ENCODE measurements at regions not wholly inside any gene's neighbourhood (a gene's known extent, or its start where the extent isn't known, plus 50 kb on each side); places are given as distances from the start of the nearest gene placed in this dataset.

DNA sequence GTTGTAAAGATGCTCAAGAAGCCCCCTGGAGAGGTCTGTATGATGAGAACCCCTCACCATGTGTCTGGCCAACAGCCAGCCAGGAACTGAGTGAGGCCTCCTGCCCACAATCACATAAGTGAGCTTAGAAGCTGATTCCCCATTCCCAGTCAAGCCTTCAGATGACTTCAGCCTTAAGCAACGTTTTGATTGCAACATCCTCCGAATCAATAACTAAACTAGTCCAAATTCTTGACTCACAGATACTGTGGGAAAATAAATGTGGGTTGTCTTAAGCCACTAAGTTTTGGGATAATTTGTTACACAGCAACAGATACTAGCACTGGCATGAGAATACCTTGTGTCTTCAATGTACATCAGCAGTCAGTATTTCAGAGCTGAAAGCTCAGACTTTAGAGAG lies 54.5 kb upstream of the HS3ST4 start:
- no peaks in the 10 kb centered on the region for H3K4me1 ChIP-seq (ENCODE audit: insufficient read depth, low read length)
- no peak overlapping the region for H3K27ac ChIP-seq (ENCODE audit: low read length)
- no peak overlapping the region for H3K4me3 ChIP-seq (ENCODE audit: low read length)
- H3K9me3 ChIP-seq (ENCODE audit: insufficient read depth, low read depth, low read length), result no peaks in the 10 kb centered on the region
- no peaks in the 10 kb centered on the region for H3K27me3 ChIP-seq (ENCODE audit: insufficient read depth, low read length)
- H3K9ac ChIP-seq (ENCODE audit: low read depth, low read length), result no peak overlapping the region
- no peaks in the 10 kb centered on the region for H3K36me3 ChIP-seq (ENCODE audit: insufficient read depth, low read depth, low read length)

DNA sequence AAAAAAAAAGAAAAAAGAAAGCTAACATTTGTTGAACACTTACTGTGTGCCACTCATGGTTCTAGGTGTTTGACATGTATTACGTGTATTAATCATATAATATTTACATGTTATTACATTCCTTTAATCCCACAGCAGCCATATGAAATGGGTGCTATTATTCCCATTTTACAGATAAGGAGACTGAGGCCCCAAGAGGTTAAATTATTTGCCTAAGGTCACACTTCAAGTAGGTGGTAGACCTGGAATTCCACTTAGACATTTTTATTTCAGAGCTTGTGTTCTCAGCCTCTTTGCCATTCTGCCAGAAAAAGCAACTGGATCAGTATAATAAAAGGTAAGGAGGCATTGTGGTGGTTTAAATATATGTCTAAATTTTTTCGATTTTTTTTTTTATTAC lies 55.1 kb upstream of the HS3ST4 start:
- Histone ChIP-seq H3K4me3 (ENCODE audit: low read length) (no peak overlapping the region), H3K4me1 (ENCODE audit: insufficient read depth, low read length) (no peaks in the 10 kb centered on the region), H3K27me3 (ENCODE audit: insufficient read depth, low read length) (no peaks in the 10 kb centered on the region), H3K36me3 (ENCODE audit: insufficient read depth, low read depth, low read length) (no peaks in the 10 kb centered on the region), H3K9ac (ENCODE audit: low read depth, low read length) (no peak overlapping the region), H3K27ac (ENCODE audit: low read length) (no peak overlapping the region), H3K9me3 (ENCODE audit: insufficient read depth, low read depth, low read length) (no peaks in the 10 kb centered on the region)

DNA sequence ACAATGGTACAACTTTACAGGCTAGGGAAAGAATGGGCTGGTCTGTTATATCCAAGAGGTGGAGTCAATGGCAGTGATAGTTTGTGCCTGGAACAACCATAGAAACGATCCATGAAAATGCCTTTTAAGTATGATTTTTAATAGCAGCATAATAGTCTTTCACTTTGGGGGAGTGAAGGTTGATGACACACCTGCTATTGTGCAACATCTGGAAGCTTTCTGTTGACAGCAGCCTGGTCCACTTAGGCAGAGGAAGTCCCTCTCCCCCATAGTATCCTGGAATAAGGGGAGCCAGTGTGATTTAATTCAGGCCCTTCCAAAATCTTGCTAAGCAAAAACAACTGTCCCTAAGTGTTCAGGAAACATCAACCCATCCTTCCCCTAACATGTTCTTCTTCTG lies 56.3 kb upstream of the HS3ST4 start:
- H3K4me3 ChIP-seq (ENCODE audit: low read length), result no peak overlapping the region
- no peaks in the 10 kb centered on the region for H3K9me3 ChIP-seq (ENCODE audit: insufficient read depth, low read depth, low read length)
- no peak overlapping the region for H3K27ac ChIP-seq (ENCODE audit: low read length)
- no peaks in the 10 kb centered on the region for H3K36me3 ChIP-seq (ENCODE audit: insufficient read depth, low read depth, low read length)
- no peaks in the 10 kb centered on the region for H3K4me1 ChIP-seq (ENCODE audit: insufficient read depth, low read length)
- H3K9ac ChIP-seq (ENCODE audit: low read depth, low read length), result no peak overlapping the region
- no peaks in the 10 kb centered on the region for H3K27me3 ChIP-seq (ENCODE audit: insufficient read depth, low read length)

DNA sequence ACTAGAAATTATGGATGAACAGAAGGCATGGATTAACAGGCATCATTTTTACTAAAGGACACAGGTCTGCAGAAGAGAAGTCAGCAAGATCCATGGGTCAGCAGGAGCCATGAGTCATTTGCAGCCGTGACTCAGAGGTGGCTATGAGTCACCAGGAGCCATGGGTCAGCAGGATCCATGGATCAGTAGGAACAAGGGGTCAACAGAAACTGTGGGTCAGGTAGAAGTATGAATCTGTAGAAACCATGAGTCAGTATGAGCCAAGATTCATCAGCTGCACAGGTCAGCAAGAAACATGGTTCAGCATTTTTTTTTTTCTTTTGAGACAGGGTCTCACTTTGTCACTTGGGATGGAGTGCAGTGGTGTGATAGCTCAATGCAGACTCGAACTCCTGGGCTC lies 58.2 kb upstream of the HS3ST4 start:
- no peaks in the 10 kb centered on the region for H3K36me3 ChIP-seq (ENCODE audit: insufficient read depth, low read depth, low read length)
- no peaks in the 10 kb centered on the region for H3K27me3 ChIP-seq (ENCODE audit: insufficient read depth, low read length)
- H3K9me3 ChIP-seq (ENCODE audit: insufficient read depth, low read depth, low read length), result no peaks in the 10 kb centered on the region
- no peak overlapping the region for H3K4me3 ChIP-seq (ENCODE audit: low read length)
- no peaks in the 10 kb centered on the region for H3K4me1 ChIP-seq (ENCODE audit: insufficient read depth, low read length)
- no peak overlapping the region for H3K27ac ChIP-seq (ENCODE audit: low read length)
- H3K9ac ChIP-seq (ENCODE audit: low read depth, low read length), result no peak overlapping the region

- no peaks in the 10 kb centered on the region for H3K27me3 ChIP-seq (ENCODE audit: insufficient read depth, low read length)
- H3K4me3 ChIP-seq (ENCODE audit: low read length), result no peak overlapping the region
- no peaks in the 10 kb centered on the region; the same call in 1 of the 2 replicates for H3K4me1 ChIP-seq (ENCODE audit: insufficient read depth, low read length)
- no peaks in the 10 kb centered on the region for H3K9me3 ChIP-seq (ENCODE audit: insufficient read depth, low read depth, low read length)
- no peaks in the 10 kb centered on the region for H3K36me3 ChIP-seq (ENCODE audit: insufficient read depth, low read depth, low read length)
- H3K27ac ChIP-seq (ENCODE audit: low read length), result no peak overlapping the region
- no peak overlapping the region for H3K9ac ChIP-seq (ENCODE audit: low read depth, low read length)
Measured at GRCh38 chr16:25628766-25629165, 63.0 kb upstream of the HS3ST4 start.

GRCh38 chr16:25627641-25628040 lies 64.1 kb upstream of the HS3ST4 start:
- Histone ChIP-seq H3K4me3 (ENCODE audit: low read length) (no peak overlapping the region), H3K9me3 (ENCODE audit: insufficient read depth, low read depth, low read length) (no peaks in the 10 kb centered on the region), H3K4me1 (ENCODE audit: insufficient read depth, low read length) (no peaks in the 10 kb centered on the region; the same call in 1 of the 2 replicates), H3K27ac (ENCODE audit: low read length) (no peak overlapping the region), H3K36me3 (ENCODE audit: insufficient read depth, low read depth, low read length) (no peaks in the 10 kb centered on the region), H3K9ac (ENCODE audit: low read depth, low read length) (no peak overlapping the region), H3K27me3 (ENCODE audit: insufficient read depth, low read length) (no peaks in the 10 kb centered on the region)

DNA sequence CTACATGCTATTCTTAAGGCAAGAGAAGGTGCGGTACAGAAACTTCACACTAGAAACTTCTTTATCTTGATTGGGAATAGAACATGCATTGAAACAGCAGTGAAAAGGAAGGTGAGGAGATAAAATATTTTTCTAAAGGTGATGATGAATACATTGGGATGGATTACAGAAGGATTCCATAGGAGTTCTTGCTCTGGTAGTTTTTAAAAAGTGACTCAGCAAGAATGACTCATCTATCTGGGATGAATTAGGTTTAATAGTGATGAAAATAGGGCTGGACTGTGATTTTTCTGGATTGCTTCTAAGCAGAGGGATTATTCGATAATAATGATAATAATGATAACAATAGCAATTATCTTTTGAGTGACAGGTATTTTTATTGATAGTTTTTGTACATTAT lies 65.6 kb upstream of the HS3ST4 start:
- Histone ChIP-seq H3K27ac (ENCODE audit: low read length) (no peak overlapping the region), H3K4me1 (ENCODE audit: insufficient read depth, low read length) (no peaks in the 10 kb centered on the region; the same call in 1 of the 2 replicates), H3K4me3 (ENCODE audit: low read length) (no peak overlapping the region), H3K9me3 (ENCODE audit: insufficient read depth, low read depth, low read length) (no peaks in the 10 kb centered on the region), H3K36me3 (ENCODE audit: insufficient read depth, low read depth, low read length) (no peaks in the 10 kb centered on the region), H3K27me3 (ENCODE audit: insufficient read depth, low read length) (no peaks in the 10 kb centered on the region), H3K9ac (ENCODE audit: low read depth, low read length) (no peak overlapping the region)

- H3K27ac ChIP-seq (ENCODE audit: low read length), result no peak overlapping the region
- no peaks in the 10 kb centered on the region; the same call in 1 of the 2 replicates for H3K4me1 ChIP-seq (ENCODE audit: insufficient read depth, low read length)
- no peaks in the 10 kb centered on the region for H3K27me3 ChIP-seq (ENCODE audit: insufficient read depth, low read length)
- H3K36me3 ChIP-seq (ENCODE audit: insufficient read depth, low read depth, low read length), result no peaks in the 10 kb centered on the region
- no peaks in the 10 kb centered on the region for H3K9me3 ChIP-seq (ENCODE audit: insufficient read depth, low read depth, low read length)
- H3K4me3 ChIP-seq (ENCODE audit: low read length), result no peak overlapping the region
- no peak overlapping the region for H3K9ac ChIP-seq (ENCODE audit: low read depth, low read length)
Measured at GRCh38 chr16:25625620-25626019, 66.1 kb upstream of the HS3ST4 start.

GRCh38 chr16:25614716-25615265 lies 77.0 kb upstream of the HS3ST4 start:
- Histone ChIP-seq H3K4me1 (ENCODE audit: insufficient read depth, low read length) (peaks cover 6% of the 10 kb centered on the region; the same call in 1 of the 2 replicates), H3K4me3 (ENCODE audit: low read length) (no peak overlapping the region), H3K27ac (ENCODE audit: low read length) (no peak overlapping the region), H3K9ac (ENCODE audit: low read depth, low read length) (no peak overlapping the region), H3K36me3 (ENCODE audit: insufficient read depth, low read depth, low read length) (no peaks in the 10 kb centered on the region), H3K9me3 (ENCODE audit: insufficient read depth, low read depth, low read length) (no peaks in the 10 kb centered on the region), H3K27me3 (ENCODE audit: insufficient read depth, low read length) (no peaks in the 10 kb centered on the region)

DNA sequence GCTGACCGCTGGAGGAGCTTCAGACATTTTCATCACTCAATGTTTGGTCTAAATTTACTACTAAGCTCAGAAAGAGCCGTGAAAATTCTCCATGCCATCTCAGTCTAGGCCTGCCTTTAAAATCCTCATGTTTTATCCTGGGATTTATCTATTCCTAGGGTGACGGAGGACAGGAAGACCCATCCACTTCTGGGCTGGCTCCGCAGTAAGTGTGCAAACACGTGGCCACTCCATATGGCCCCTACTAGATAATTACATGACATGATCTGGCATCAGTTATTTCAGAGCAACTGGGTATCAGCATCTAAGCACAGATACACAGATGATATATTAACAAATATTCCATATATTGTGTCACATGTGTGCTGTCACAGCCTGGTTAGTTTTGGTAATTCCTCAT lies 77.8 kb upstream of the HS3ST4 start:
- H3K9ac ChIP-seq (ENCODE audit: low read depth, low read length), result no peak overlapping the region
- no peak overlapping the region for H3K27ac ChIP-seq (ENCODE audit: low read length)
- H3K4me3 ChIP-seq (ENCODE audit: low read length), result no peak overlapping the region
- no peaks in the 10 kb centered on the region for H3K27me3 ChIP-seq (ENCODE audit: insufficient read depth, low read length)
- no peaks in the 10 kb centered on the region for H3K9me3 ChIP-seq (ENCODE audit: insufficient read depth, low read depth, low read length)
- no peaks in the 10 kb centered on the region for H3K36me3 ChIP-seq (ENCODE audit: insufficient read depth, low read depth, low read length)
- H3K4me1 ChIP-seq (ENCODE audit: insufficient read depth, low read length), result peaks cover 7% of the 10 kb centered on the region; the same call in 1 of the 2 replicates

DNA sequence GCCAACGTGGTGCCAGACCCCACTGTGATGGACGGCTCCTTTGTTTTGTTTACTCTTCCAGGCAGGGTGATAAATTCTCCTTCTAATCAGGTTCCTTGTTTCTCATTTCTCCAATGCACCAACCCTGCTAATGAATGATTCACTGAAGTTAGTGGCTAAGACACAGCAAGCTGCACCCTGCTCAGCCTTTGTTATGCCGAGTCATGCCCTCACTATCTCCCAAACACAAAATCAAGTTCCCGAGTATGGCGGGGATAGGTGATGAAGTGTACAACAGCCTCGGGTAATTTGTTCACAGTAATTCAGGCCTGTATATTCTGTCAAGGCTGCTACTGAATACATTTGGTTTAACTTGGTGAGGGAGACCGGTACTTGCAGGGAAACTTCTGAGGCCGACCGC lies 83.8 kb upstream of the HS3ST4 start:
- Histone ChIP-seq H3K36me3 (ENCODE audit: insufficient read depth, low read depth, low read length) (no peaks in the 10 kb centered on the region), H3K9me3 (ENCODE audit: insufficient read depth, low read depth, low read length) (no peaks in the 10 kb centered on the region), H3K4me1 (ENCODE audit: insufficient read depth, low read length) (peaks cover 29% of the 10 kb centered on the region; the same call in 1 of the 2 replicates), H3K4me3 (ENCODE audit: low read length) (no peak overlapping the region), H3K9ac (ENCODE audit: low read depth, low read length) (no peak overlapping the region), H3K27ac (ENCODE audit: low read length) (no peak overlapping the region), H3K27me3 (ENCODE audit: insufficient read depth, low read length) (no peaks in the 10 kb centered on the region)

DNA sequence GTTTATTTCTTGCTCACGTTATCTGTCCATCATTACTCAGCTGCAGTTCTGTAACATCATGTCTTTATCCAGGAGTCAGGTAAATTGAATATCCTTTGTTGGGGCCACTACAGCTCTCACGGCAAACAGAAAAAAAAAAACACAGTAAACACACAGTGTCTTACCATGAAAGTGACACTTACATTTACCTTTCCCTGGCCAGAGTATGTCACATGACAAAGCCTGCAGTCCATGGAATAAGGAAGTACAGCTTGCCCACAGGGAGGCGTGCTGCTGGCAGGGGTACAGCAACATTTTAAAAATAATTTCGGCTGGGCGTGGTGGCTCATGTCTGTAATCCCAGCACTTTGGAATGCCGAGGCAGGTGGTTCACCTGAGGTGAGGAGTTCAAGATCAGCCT lies 85.7 kb upstream of the HS3ST4 start:
- H3K9me3 ChIP-seq (ENCODE audit: insufficient read depth, low read depth, low read length), result no peaks in the 10 kb centered on the region
- no peaks in the 10 kb centered on the region for H3K36me3 ChIP-seq (ENCODE audit: insufficient read depth, low read depth, low read length)
- no peaks in the 10 kb centered on the region for H3K27me3 ChIP-seq (ENCODE audit: insufficient read depth, low read length)
- H3K9ac ChIP-seq (ENCODE audit: low read depth, low read length), result no peak overlapping the region
- H3K4me3 ChIP-seq (ENCODE audit: low read length), result 0 out of 2 replicates have a peak overlapping the region, but pooled peaks have one; percentile 9
- H3K4me1 ChIP-seq (ENCODE audit: insufficient read depth, low read length), result peaks cover 29% of the 10 kb centered on the region; the same call in 1 of the 2 replicates
- H3K27ac ChIP-seq (ENCODE audit: low read length), result no peak overlapping the region

Measured in iPS-20b (cell line).